GM23338 (cell line): ENCODE measurements at regions not wholly inside any gene's neighbourhood (a gene's known extent, or its start where the extent isn't known, plus 50 kb on each side); places are given as distances from the start of the nearest gene placed in this dataset.

ENCODE experiments used
- CTCF ChIP-seq, 2 experiments: fragments of 200-600 bp in 1 of 2; sonication (generic) in 1 of 2; conservative IDR thresholded peaks; 2 replicates each; pipeline versions ENCODE4 v1.5.1 to v1.6.1; 2016 to 2017; ENCODE audit warnings: antibody characterized with exemption in 2 of 2, low read depth in 2 of 2, mild to moderate bottlenecking in 2 of 2, moderate library complexity in 1 of 2
- POLR2AphosphoS5 ChIP-seq: IDR thresholded peaks from 2 replicates; pipeline ENCODE4 v1.6.1; 2016; ENCODE audit warnings: antibody characterized with exemption, low read depth

GRCh38 chr9:79312686-79313421 is 258.9 kb upstream of the TLE4 start:
- TF ChIP-seq CTCF (conservative IDR thresholded peaks at IDR 0.05; ENCODE audit: low read depth in 2 of 2): peak; percentile 48 to 59
- no peak for TF ChIP-seq POLR2AphosphoS5
